GM19468 (cell line): ENCODE measurements at regions not wholly inside any gene's neighbourhood (a gene's known extent, or its start where the extent isn't known, plus 50 kb on each side); places are given as distances from the start of the nearest gene placed in this dataset.

Experiments
- ATAC-seq: cut with Tn5 transposase; IDR thresholded peaks from one replicate; pipeline ENCODE4 v1.9.1; 2021; ENCODE audit warnings: mild to moderate bottlenecking, moderate library complexity, moderate number of reproducible peaks; ENCODE audit not compliant: unreplicated experiment; ENCODE audit errors: extremely low read depth

- no peak for ATAC-seq
Observed at GRCh38 chr15:94023531-94023930, 207.8 kb upstream of the MCTP2 start.

DNA sequence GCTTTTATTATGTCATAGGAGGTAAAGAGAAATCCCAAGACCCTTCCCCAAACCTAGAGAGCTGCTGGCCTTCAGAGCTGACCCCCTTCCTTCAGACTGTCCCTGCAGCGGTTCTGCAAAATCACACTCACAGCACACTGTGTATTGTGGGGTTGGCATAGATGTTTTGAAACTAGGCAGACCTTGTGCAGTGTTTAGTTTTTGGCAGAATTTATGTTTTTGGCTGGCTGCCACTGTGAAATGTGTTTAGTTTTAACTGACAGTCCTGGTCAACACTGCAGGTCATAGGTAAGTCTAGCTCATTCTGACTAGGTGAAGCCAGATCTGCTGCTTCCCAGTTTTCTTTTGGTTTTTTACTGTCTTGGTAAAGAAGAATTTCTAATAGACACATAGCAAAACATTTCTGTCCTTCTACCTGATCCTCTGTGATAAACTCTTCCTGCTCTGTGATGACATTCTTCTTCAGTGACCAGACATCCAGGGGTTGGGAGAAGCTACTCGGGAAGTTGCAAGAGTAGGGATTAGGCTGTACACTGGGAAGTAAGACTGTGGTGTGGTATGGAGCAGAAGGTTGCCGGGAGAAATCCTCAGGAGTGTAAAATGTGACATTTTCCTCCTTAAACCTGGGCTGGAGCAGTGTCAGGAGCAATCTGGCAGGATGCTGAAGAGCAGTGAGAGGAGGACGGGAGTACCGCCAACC, 209.6 kb upstream of the MCTP2 start:
- ATAC-seq, result no peak

DNA sequence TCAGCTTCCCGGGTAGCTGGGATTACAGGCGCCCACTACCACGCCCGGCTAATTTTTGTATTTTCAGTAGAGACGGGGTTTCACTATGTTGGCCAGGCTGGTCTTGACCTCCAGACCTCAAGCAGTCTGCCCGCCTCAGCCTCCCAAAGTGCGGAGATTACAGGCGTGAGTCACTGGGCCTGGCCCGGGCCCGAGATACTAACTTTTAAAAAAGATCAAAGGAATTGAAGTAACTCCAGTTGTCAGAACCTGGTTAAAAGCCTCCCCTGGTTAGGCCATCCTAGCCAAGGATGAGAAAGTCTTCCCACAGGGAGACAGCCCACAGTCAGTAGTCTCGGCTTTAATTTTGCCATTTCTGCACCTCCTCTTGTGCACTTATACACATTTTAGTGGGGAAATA, 212.3 kb upstream of the MCTP2 start:
- ATAC-seq, result no peak

- ATAC-seq, result no peak
Observed at GRCh38 chr15:94015324-94015723, 216.0 kb upstream of the MCTP2 start.

DNA sequence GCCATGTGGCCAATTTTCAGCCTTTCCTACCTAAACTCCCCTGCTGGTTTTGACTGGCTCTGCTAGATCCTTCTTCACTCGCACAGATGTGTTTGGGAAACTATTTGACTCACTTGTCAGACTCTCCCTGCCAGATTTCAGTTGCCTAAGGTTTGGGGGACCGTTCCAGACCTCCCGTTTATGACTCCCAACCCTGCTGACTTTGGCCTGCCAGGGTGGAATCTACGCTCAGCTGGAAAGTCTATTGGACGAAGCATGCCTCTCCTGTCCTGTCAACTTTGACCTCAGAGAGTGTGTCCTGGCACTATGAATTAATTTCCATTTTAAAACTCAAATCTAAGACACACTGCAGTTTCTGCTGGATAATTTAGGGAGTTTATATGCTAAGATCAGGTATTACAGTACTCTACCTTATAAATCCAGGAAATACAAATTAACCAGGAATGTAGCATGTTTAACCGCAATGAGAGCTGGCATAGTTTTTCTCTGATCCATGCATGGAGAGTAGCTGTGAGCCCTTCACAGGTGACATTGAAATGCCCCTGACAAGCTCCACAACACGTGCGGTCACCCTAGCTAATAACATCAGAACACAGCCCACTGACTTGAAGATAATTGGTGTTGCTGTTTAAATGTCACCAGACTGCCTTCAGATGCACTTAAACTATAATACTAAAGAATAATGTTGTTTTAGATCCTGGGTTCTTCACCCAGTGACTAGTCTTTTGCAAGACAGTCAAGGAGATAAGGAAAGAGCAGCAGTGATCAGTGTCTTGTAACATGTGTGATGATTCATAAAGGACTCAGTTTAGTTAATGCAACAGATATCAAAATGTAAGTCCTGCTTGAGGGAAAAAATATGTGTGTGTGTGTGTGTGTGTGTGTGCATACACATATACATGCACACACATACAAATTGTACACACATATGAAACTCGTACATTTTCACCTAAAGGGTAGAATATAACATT, 223.0 kb upstream of the MCTP2 start:
- no peak for ATAC-seq

GRCh38 chr15:94004697-94005096, 226.7 kb upstream of the MCTP2 start:
- no peak for ATAC-seq

GRCh38 chr15:94002041-94002440, 229.3 kb upstream of the MCTP2 start:
- ATAC-seq, result no peak

- no peak for ATAC-seq
Observed at GRCh38 chr15:94001255-94001801, 230.0 kb upstream of the MCTP2 start.

- ATAC-seq, result no peak
Observed at GRCh38 chr15:94000606-94001005, 230.8 kb upstream of the MCTP2 start.

DNA sequence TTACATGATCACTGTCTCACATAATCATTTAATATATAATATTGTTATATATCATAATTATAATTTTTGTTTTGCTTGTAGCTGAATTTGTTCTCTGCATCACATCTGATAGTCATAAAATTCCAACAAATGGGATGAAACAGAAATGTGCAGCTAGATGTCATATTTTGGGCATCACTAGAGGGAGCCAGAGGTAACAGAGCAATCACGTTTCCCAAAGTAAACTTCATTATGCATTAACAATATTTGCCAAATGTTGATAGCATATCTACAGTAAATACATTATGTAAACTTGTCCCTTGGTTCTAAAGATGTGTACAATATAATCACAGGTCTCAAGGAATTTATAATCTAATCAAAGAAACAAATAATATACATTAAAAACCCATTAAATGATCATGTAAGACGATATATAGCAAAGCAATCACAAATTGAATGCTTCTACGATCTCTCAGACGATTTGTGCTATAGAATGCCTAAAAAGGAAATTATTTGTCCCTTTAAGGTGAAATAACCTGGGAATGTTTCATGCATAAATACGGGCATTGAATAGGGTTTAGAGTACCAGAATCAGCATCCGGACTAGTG, 234.2 kb upstream of the MCTP2 start:
- no peak for ATAC-seq

- ATAC-seq, result no peak
Observed at GRCh38 chr15:93989440-93989998, 241.8 kb upstream of the MCTP2 start.

GRCh38 chr15:93987068-93987467, 244.3 kb upstream of the MCTP2 start:
- no peak for ATAC-seq

- ATAC-seq, result no peak
Observed at GRCh38 chr15:93986400-93986984, 244.9 kb upstream of the MCTP2 start.

DNA sequence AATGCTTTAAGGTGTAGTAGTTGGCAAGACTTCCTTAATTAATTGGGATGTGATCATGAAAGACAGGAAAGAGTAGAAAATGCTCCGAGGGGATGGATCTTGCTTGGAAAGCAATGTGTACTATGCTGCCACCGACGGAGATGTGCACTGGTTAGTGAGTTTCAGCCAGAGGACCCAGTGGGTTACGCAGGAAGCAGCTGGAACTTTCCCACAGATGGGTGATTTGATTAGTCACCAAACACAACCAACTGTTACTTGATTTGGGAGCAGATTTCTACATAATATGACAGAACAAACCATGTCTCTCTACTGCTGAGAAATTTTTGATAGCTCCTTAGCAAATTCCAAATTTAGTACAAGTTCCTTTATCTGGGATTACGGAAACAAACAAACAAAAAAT, 245.4 kb upstream of the MCTP2 start:
- ATAC-seq, result no peak

- ATAC-seq, result no peak
Observed at GRCh38 chr15:93985176-93985575, 246.2 kb upstream of the MCTP2 start.

DNA sequence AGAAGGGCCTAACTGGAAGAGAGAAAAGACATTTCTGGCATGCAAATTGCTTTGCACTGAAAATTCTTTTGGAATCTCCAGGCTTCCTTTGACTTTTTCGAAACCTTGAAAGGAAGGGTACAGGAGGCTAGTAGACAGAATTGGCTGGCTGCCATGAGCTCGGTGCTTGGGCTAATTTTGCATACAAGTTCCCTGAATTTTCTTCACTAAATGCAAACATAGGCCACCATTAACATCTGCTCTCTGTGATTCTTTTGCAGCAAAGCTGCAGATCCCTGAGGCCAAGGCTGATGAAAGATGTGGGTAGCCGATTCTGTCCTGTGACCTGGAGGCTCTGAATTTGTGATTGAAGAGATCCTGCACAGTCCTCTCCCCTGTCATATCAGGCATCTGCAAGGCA, 247.8 kb upstream of the MCTP2 start:
- ATAC-seq, result no peak

DNA sequence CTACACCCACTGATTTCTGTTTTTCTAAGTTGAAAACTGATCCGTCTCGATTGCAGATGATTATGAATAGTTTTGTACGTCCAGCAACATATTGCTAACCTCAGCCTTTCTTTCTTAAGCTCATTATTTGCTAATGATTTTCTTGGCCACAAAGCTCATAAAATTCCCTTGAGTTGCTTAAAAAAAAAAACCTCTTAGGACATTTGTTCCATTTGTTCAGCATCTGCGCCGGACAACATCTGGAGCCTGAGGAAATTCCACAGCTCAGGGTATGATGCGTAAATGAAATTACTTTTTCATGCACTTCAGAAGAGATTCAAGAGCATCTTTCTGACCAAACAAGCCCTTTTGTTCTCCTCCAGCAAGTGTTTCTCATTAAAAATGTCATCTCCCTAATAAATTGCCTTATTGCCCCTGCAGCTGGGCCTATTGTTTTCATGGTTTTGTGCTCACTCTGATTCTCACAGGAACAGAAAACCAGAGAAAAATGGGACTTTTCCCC, 249.1 kb upstream of the MCTP2 start:
- ATAC-seq, result no peak

DNA sequence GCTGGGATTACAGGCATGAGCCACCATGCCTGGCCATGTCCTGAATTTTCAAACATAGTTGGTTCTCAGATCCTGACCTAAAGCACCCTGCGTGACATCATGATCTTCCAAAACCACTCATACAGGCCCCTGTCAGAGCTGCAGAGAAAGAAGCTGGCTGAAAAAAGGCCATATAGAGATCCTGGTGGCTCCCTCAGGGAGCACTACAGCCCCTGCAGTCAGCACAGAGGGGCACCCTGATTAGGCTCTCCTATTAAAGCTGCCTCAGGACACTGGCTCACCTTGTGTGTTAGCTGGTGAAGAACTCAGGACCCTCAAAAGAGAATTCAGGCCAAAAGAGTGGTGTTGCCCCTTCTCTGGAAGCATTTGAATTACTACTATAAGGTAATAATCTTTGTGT, 249.7 kb upstream of the MCTP2 start:
- ATAC-seq, result no peak

GRCh38 chr15:93980261-93980911, 251.0 kb upstream of the MCTP2 start:
- ATAC-seq, result no peak
